ENCODE measurements at regions not wholly inside any gene's neighbourhood (a gene's known extent, or its start where the extent isn't known, plus 50 kb on each side); places are given as distances from the start of the nearest gene placed in this dataset.

- TF ChIP-seq CTCF (conservative IDR thresholded peaks at IDR 0.05; ENCODE audit: low read depth, low read length) (no peak), EZH2 (IDR thresholded peaks at IDR 0.05; ENCODE audit: borderline replicate concordance, low read depth, low read length, poor library complexity, severe bottlenecking) (no peak)
These were observed 141.1 kb upstream of the DAP start for GRCh38 chr5:10902145-10902544.
